ENCODE measurements at regions not wholly inside any gene's neighbourhood (a gene's known extent, or its start where the extent isn't known, plus 50 kb on each side); places are given as distances from the start of the nearest gene placed in this dataset.
"Not testable (repeated sequence)": the region's sequence is repeated elsewhere in the genome, so short reads cannot be mapped to it uniquely, and the experiment has no call there.

GRCh38 chr3:75379840-75380239 is 284.3 kb upstream of the FRG2C start:
- H3K36me3 Mint-ChIP-seq (ENCODE audit: insufficient read depth); H3K9me3 Mint-ChIP-seq (ENCODE audit: low read depth); DNase-seq (ENCODE audit: low spot score, unreplicated experiment); H3K4me3 Mint-ChIP-seq (ENCODE audit: low read depth); H3K27ac Mint-ChIP-seq: not testable (repeated sequence)
- H3K27me3 Mint-ChIP-seq, result peaks cover 11% of the 10 kb centered on the region
- H3K4me1 Mint-ChIP-seq (ENCODE audit: low read depth), result peaks cover 16% of the 10 kb centered on the region

GRCh38 chr3:75380276-75380771 is 283.8 kb upstream of the FRG2C start:
- H3K4me3 Mint-ChIP-seq (ENCODE audit: low read depth), result no peak overlapping the region
- H3K4me1 Mint-ChIP-seq (ENCODE audit: low read depth), result peaks cover 16% of the 10 kb centered on the region
- H3K27ac Mint-ChIP-seq, result no peak overlapping the region
- TF ChIP-seq CTCF (IDR thresholded peaks at IDR 0.05; ENCODE audit: unreplicated experiment), result no peak
- H3K36me3 Mint-ChIP-seq (ENCODE audit: insufficient read depth), result no peaks in the 10 kb centered on the region
- no peak for DNase-seq (ENCODE audit: low spot score, unreplicated experiment)
- no peaks in the 10 kb centered on the region for H3K9me3 Mint-ChIP-seq (ENCODE audit: low read depth)
- H3K27me3 Mint-ChIP-seq, result peaks cover 8% of the 10 kb centered on the region

- not testable (repeated sequence) for DNase-seq (ENCODE audit: low spot score, unreplicated experiment)
Observed at GRCh38 chr3:75384016-75384415, 280.1 kb upstream of the FRG2C start.

GRCh38 chr3:75388486-75389124 is 275.5 kb upstream of the FRG2C start:
- DNase-seq (ENCODE audit: low spot score, unreplicated experiment); H3K4me3 Mint-ChIP-seq (ENCODE audit: low read depth); H3K9me3 Mint-ChIP-seq (ENCODE audit: low read depth); H3K27me3 Mint-ChIP-seq; H3K27ac Mint-ChIP-seq; H3K36me3 Mint-ChIP-seq (ENCODE audit: insufficient read depth): not testable (repeated sequence)
- H3K4me1 Mint-ChIP-seq (ENCODE audit: low read depth), result peaks cover 16% of the 10 kb centered on the region

More at GRCh38 chr3:75384016-75384415, 280.1 kb upstream of the FRG2C start:
- not testable (repeated sequence) for H3K4me3 Mint-ChIP-seq (ENCODE audit: low read depth); H3K27me3 Mint-ChIP-seq; H3K9me3 Mint-ChIP-seq (ENCODE audit: low read depth); H3K36me3 Mint-ChIP-seq (ENCODE audit: insufficient read depth)
- Mint-ChIP-seq H3K27ac (peak overlapping the region; percentile 56), H3K4me1 (ENCODE audit: low read depth) (peaks cover 16% of the 10 kb centered on the region)

- H3K27ac Mint-ChIP-seq, result peak overlapping the region; percentile 82
Observed at GRCh38 chr3:75393288-75393694, 270.8 kb upstream of the FRG2C start.

GRCh38 chr3:75394102-75394501 is 270.0 kb upstream of the FRG2C start:
- H3K9me3 Mint-ChIP-seq (ENCODE audit: low read depth); H3K36me3 Mint-ChIP-seq (ENCODE audit: insufficient read depth); H3K27me3 Mint-ChIP-seq; H3K4me3 Mint-ChIP-seq (ENCODE audit: low read depth); DNase-seq (ENCODE audit: low spot score, unreplicated experiment); H3K27ac Mint-ChIP-seq: not testable (repeated sequence)
- peaks cover 16% of the 10 kb centered on the region for H3K4me1 Mint-ChIP-seq (ENCODE audit: low read depth)

More at GRCh38 chr3:75393288-75393694, 270.8 kb upstream of the FRG2C start:
- DNase-seq (ENCODE audit: low spot score, unreplicated experiment); H3K9me3 Mint-ChIP-seq (ENCODE audit: low read depth); H3K27me3 Mint-ChIP-seq; H3K36me3 Mint-ChIP-seq (ENCODE audit: insufficient read depth); H3K4me3 Mint-ChIP-seq (ENCODE audit: low read depth): not testable (repeated sequence)
- peaks cover 16% of the 10 kb centered on the region for H3K4me1 Mint-ChIP-seq (ENCODE audit: low read depth)

GRCh38 chr3:75394562-75395360 is 269.4 kb upstream of the FRG2C start:
- not testable (repeated sequence) for H3K27ac Mint-ChIP-seq; H3K4me3 Mint-ChIP-seq (ENCODE audit: low read depth); H3K9me3 Mint-ChIP-seq (ENCODE audit: low read depth)

GRCh38 chr3:75395580-75396315 is 268.4 kb upstream of the FRG2C start:
- no peak overlapping the region for H3K27ac Mint-ChIP-seq
- DNase-seq (ENCODE audit: low spot score, unreplicated experiment), result no peak

More at GRCh38 chr3:75394562-75395360, 269.4 kb upstream of the FRG2C start:
- DNase-seq (ENCODE audit: low spot score, unreplicated experiment); H3K27me3 Mint-ChIP-seq; H3K36me3 Mint-ChIP-seq (ENCODE audit: insufficient read depth): not testable (repeated sequence)
- peaks cover 16% of the 10 kb centered on the region for H3K4me1 Mint-ChIP-seq (ENCODE audit: low read depth)

More at GRCh38 chr3:75395580-75396315, 268.4 kb upstream of the FRG2C start:
- Mint-ChIP-seq H3K27me3 (no peaks in the 10 kb centered on the region), H3K4me1 (ENCODE audit: low read depth) (peaks cover 16% of the 10 kb centered on the region), H3K4me3 (ENCODE audit: low read depth) (no peak overlapping the region), H3K36me3 (ENCODE audit: insufficient read depth) (peaks cover 4% of the 10 kb centered on the region), H3K9me3 (ENCODE audit: low read depth) (no peaks in the 10 kb centered on the region)
- TF ChIP-seq CTCF (IDR thresholded peaks at IDR 0.05; ENCODE audit: unreplicated experiment), result no peak
